D721Med (cell line): ENCODE measurements at regions not wholly inside any gene's neighbourhood (a gene's known extent, or its start where the extent isn't known, plus 50 kb on each side); places are given as distances from the start of the nearest gene placed in this dataset.

ENCODE experiments used
- DNase-seq: peaks from one replicate; pipeline ENCODE4 v3.0.0; 2011; ENCODE audit warnings: low spot score; ENCODE audit not compliant: insufficient read length
- FAIRE-seq: peaks from 2 replicates; lab custom pipeline; 2011; peaks lifted over from hg19 to GRCh38; lab: Jason Lieb, UNC
- TF ChIP-seq, protein P1 (sequence below): IDR thresholded peaks from 2 replicates; pipeline ENCODE4 v1.5.1; 2012; ENCODE audit warnings: mild to moderate bottlenecking, control low read depth; ENCODE audit not compliant: insufficient read depth; ENCODE audit errors: missing control alignments

DNA sequence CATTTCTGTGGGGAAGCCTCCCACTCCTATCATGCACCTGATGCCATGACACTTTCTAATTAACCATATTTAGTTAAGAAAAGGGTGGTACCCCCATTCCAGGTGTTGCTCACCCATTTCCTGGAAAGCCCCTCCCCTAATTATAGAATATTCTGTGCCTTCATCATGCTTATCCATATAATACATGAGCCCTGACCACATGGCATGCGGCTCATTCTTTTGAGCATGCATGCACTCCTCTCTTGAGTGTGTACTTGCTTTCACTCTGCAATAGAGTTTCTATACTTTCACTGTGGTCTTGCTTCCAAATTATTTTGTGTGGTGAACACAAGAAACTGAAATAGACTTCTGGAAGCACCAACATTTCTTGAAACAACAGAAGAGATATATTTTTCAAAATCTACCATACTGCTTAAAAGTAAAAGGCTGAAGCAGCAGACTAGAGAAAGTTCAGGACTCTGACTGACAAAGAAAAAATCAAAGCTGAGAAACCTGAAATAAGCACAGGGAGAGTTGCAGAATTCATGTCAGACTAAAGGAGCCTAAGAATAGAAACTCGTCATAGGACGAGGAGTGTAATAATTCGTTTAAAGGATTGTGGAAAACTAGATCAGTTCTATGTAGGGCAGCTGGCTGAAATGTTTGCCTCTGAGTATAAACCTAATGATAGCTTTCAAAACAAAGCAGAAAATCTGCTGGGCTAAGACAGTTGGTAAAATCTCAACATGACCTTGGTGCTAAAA, 144.8 kb downstream of the KITLG start:
- TF ChIP-seq, protein P1, sequence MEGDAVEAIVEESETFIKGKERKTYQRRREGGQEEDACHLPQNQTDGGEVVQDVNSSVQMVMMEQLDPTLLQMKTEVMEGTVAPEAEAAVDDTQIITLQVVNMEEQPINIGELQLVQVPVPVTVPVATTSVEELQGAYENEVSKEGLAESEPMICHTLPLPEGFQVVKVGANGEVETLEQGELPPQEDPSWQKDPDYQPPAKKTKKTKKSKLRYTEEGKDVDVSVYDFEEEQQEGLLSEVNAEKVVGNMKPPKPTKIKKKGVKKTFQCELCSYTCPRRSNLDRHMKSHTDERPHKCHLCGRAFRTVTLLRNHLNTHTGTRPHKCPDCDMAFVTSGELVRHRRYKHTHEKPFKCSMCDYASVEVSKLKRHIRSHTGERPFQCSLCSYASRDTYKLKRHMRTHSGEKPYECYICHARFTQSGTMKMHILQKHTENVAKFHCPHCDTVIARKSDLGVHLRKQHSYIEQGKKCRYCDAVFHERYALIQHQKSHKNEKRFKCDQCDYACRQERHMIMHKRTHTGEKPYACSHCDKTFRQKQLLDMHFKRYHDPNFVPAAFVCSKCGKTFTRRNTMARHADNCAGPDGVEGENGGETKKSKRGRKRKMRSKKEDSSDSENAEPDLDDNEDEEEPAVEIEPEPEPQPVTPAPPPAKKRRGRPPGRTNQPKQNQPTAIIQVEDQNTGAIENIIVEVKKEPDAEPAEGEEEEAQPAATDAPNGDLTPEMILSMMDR: no peak
- DNase-seq (no peak), FAIRE-seq (no peak)

GRCh38 chr12:88437226-88437625, 143.0 kb downstream of the KITLG start:
- no peak for DNase-seq
- no peak for FAIRE-seq
- TF ChIP-seq, protein P1: no peak
